ENCODE measurements at regions not wholly inside any gene's neighbourhood (a gene's known extent, or its start where the extent isn't known, plus 50 kb on each side); places are given as distances from the start of the nearest gene placed in this dataset.

DNA sequence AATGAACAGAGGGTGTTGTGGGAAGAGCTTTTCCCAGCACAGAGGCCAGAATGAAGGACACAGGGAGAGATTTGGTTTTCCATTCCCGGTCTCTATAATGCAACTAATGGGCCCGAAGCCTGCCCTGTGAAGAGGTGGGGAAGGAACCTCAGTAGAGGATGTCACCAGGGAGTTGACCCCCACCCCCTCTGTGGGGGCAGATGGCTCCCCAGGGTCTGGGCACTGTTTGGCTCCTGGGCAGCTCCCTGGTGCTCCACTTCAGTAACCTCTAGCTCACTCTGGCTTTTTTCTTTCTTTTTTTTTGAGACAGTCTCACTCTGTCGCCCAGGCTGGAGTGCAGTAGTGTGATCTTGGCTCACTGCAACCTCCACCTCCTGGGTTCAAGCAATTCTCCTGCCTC lies 109.1 kb upstream of the DLG1 start:
- DNase-seq (ENCODE audit: low spot score) (no peak), ATAC-seq (no peak)
- no peaks in the 10 kb centered on the region; the same call in 1 of the 2 replicates for H3K27me3 Mint-ChIP-seq (ENCODE audit: low read depth)
- CTCF ChIA-PET: no interaction called here
- peaks cover 12% of the 10 kb centered on the region for H3K4me1 Mint-ChIP-seq
- peaks cover 29% of the 10 kb centered on the region for H3K36me3 Mint-ChIP-seq
- TF ChIP-seq, protein P1, sequence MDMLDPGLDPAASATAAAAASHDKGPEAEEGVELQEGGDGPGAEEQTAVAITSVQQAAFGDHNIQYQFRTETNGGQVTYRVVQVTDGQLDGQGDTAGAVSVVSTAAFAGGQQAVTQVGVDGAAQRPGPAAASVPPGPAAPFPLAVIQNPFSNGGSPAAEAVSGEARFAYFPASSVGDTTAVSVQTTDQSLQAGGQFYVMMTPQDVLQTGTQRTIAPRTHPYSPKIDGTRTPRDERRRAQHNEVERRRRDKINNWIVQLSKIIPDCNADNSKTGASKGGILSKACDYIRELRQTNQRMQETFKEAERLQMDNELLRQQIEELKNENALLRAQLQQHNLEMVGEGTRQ (CRISPR knock-in tag; IDR thresholded peaks at IDR 0.05): no peak
- H3K27ac Mint-ChIP-seq: no peak overlapping the region
- POLR2A ChIA-PET: interaction anchor here (0.5 kb wide), 1 partner anchor 131 kb away, joined by 3 read pairs; no protein-coding TSS in a partner anchor
- peaks cover 38% of the 10 kb centered on the region for H3K9me3 Mint-ChIP-seq
- H3K4me3 Mint-ChIP-seq: no peak overlapping the region

DNA sequence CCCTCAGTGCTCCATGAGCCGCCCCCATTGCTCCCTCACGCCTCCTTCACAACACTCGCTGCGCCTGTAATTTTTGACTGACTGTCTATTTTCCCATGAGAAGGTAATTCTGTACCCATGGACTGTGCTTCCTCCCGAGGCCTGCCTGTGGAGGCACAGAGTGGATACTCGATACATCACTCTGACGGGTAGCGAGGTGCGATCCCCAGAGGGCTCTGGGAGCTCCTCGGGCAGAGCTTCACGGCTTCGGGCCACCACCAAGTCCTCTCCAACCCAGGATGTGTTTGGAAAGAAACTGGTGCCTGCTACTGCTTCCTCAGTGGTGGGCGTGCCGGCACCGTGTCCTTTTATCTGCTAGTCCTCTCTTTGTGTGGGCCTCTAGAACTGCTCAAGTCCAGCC lies 108.6 kb upstream of the DLG1 start:
- no peaks in the 10 kb centered on the region; the same call in 1 of the 2 replicates for H3K27me3 Mint-ChIP-seq (ENCODE audit: low read depth)
- TF ChIP-seq NR1H2 (CRISPR knock-in tag; IDR thresholded peaks at IDR 0.05): no peak
- no peak for TF ChIP-seq SMAD4 (CRISPR knock-in tag; IDR thresholded peaks at IDR 0.05)
- TF ChIP-seq STAT6 (CRISPR knock-in tag; conservative IDR thresholded peaks at IDR 0.05; ENCODE audit: low read depth): no peak
- no peak for TF ChIP-seq EMX1 (CRISPR knock-in tag; IDR thresholded peaks at IDR 0.05)
- no peak for TF ChIP-seq GTF2I (CRISPR knock-in tag; conservative IDR thresholded peaks at IDR 0.05)
- no peak for TF ChIP-seq FOXP1 (CRISPR knock-in tag; IDR thresholded peaks at IDR 0.05; ENCODE audit: borderline replicate concordance)
- TF ChIP-seq ZNF416 (CRISPR knock-in tag; IDR thresholded peaks at IDR 0.05): no peak
- TF ChIP-seq RELA (CRISPR knock-in tag; IDR thresholded peaks at IDR 0.05; ENCODE audit: borderline replicate concordance): no peak
- TF ChIP-seq TEAD4 (CRISPR knock-in tag; IDR thresholded peaks at IDR 0.05): no peak
- TF ChIP-seq ZNF425 (CRISPR knock-in tag; conservative IDR thresholded peaks at IDR 0.05): no peak
- no peak for TF ChIP-seq ZNF138 (CRISPR knock-in tag; conservative IDR thresholded peaks at IDR 0.05)
- H3K4me3 Mint-ChIP-seq: no peak overlapping the region
- no peak overlapping the region for H3K27ac Mint-ChIP-seq
- CTCF ChIA-PET: no interaction called here
- peaks cover 29% of the 10 kb centered on the region for H3K36me3 Mint-ChIP-seq
- DNase-seq (ENCODE audit: low spot score): no peak
- H3K4me1 Mint-ChIP-seq: peaks cover 12% of the 10 kb centered on the region
- peaks cover 34% of the 10 kb centered on the region for H3K9me3 Mint-ChIP-seq
- ATAC-seq: no peak
- POLR2A ChIA-PET: no interaction called here

DNA sequence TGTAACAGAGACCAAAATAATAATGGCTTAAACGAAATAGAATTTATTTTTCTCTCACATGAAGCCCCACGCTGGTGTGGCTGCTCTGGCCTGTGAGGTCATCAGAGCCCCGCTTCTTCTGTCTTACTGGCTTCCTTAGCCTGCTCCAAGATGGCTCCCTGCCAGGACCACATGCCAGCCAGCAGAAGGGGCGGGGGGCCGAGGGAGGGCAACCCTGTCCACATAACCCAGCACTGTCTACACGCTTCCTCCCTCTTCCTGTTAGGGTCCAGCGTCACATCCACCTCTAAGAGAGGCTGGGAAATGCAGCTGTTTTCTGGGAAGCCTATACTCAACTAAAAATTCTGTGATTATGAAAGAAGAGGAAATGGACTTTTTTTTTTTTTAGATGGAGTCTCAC lies 107.9 kb upstream of the DLG1 start:
- CTCF ChIA-PET: no interaction called here
- POLR2A ChIA-PET: no interaction called here
- no peaks in the 10 kb centered on the region; the same call in 1 of the 2 replicates for H3K27me3 Mint-ChIP-seq (ENCODE audit: low read depth)
- no peak for ATAC-seq
- DNase-seq (ENCODE audit: low spot score): no peak
- H3K27ac Mint-ChIP-seq: no peak overlapping the region
- no peak overlapping the region for H3K4me3 Mint-ChIP-seq
- peaks cover 12% of the 10 kb centered on the region for H3K4me1 Mint-ChIP-seq
- H3K36me3 Mint-ChIP-seq: peaks cover 26% of the 10 kb centered on the region
- peaks cover 27% of the 10 kb centered on the region for H3K9me3 Mint-ChIP-seq
- TF ChIP-seq GTF2I (CRISPR knock-in tag; conservative IDR thresholded peaks at IDR 0.05) (no peak), RELA (CRISPR knock-in tag; IDR thresholded peaks at IDR 0.05; ENCODE audit: borderline replicate concordance) (no peak), AR (CRISPR knock-in tag; IDR thresholded peaks at IDR 0.05) (no peak), MYBL2 (CRISPR knock-in tag; IDR thresholded peaks at IDR 0.05) (no peak), IRF1 (CRISPR knock-in tag; IDR thresholded peaks at IDR 0.05) (no peak), ATF6 (CRISPR knock-in tag; IDR thresholded peaks at IDR 0.05) (no peak), ZNF263 (CRISPR knock-in tag; IDR thresholded peaks at IDR 0.05; ENCODE audit: low read depth) (no peak), CREM (CRISPR knock-in tag; IDR thresholded peaks at IDR 0.05) (no peak), ESRRA (CRISPR knock-in tag; IDR thresholded peaks at IDR 0.05; ENCODE audit: borderline replicate concordance) (no peak), RORB (CRISPR knock-in tag; IDR thresholded peaks at IDR 0.05) (no peak), CBFB (CRISPR knock-in tag; IDR thresholded peaks at IDR 0.05; ENCODE audit: low read depth) (no peak)
